Body of pancreas (tissue), 4 donors: ENCODE measurements at regions not wholly inside any gene's neighbourhood (a gene's known extent, or its start where the extent isn't known, plus 50 kb on each side); places are given as distances from the start of the nearest gene placed in this dataset.

Experiments used
- POLR2A ChIP-seq, 3 donors: fragments of 450-650 bp; IDR thresholded peaks; one replicate each; pipeline ENCODE4 v1.6.1; 2016; ENCODE audit warnings: antibody characterized with exemption in 3 of 3, mild to moderate bottlenecking in 2 of 3
- TF ChIP-seq, protein P1 (sequence below), 7 experiments: fragments of 450-650 bp in 4 of 7; fragments of 200-600 bp in 3 of 7; sonication (generic) in 3 of 7; IDR thresholded peaks; one replicate each; pipeline ENCODE4 v1.5.1; 2016 to 2019; ENCODE audit warnings: antibody characterized with exemption in 7 of 7

DNA sequence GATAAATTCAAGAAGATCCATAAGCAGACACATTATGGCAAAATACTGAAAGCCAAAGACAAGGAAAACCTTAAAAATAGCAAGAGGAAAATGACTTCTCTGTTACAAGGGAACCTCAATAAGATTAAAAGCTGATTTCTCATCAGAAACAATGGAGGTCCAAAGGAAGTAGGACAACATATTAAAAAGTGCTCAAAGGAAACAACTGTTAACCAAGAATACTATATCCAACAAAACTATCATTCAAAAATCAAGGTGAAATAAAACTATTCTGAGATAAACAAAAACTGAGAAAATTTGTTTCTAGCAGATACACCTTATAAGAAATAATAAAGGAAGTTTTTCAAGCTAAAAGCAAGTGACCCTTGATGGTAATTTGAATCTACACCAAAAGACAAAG lies 314.7 kb upstream of the ROPN1 start:
- TF ChIP-seq, protein P1, sequence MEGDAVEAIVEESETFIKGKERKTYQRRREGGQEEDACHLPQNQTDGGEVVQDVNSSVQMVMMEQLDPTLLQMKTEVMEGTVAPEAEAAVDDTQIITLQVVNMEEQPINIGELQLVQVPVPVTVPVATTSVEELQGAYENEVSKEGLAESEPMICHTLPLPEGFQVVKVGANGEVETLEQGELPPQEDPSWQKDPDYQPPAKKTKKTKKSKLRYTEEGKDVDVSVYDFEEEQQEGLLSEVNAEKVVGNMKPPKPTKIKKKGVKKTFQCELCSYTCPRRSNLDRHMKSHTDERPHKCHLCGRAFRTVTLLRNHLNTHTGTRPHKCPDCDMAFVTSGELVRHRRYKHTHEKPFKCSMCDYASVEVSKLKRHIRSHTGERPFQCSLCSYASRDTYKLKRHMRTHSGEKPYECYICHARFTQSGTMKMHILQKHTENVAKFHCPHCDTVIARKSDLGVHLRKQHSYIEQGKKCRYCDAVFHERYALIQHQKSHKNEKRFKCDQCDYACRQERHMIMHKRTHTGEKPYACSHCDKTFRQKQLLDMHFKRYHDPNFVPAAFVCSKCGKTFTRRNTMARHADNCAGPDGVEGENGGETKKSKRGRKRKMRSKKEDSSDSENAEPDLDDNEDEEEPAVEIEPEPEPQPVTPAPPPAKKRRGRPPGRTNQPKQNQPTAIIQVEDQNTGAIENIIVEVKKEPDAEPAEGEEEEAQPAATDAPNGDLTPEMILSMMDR (IDR thresholded peaks at IDR 0.05): no peak
- no peak for TF ChIP-seq POLR2A (IDR thresholded peaks at IDR 0.05)
